Activated T-cell treated with anti-CD3 and anti-CD28 coated beads, Interleukin-2, amount 50 U/mL, for 24 hours (primary cell): ENCODE measurements at regions not wholly inside any gene's neighbourhood (a gene's known extent, or its start where the extent isn't known, plus 50 kb on each side); places are given as distances from the start of the nearest gene placed in this dataset.

Experiments
- DNase-seq: peaks from one replicate; pipeline ENCODE4 v3.0.0-alpha.2; 2020
- H3K27ac Mint-ChIP-seq: 2 replicates; pipeline ENCODE4 v1.8.0; 2020; ENCODE audit warnings: mild to moderate bottlenecking, mixed read lengths
- H3K27me3 Mint-ChIP-seq: 2 replicates; pipeline ENCODE4 v1.8.0; 2020; ENCODE audit warnings: mixed read lengths
- H3K36me3 Mint-ChIP-seq: 2 replicates; pipeline ENCODE4 v1.8.0; 2020; ENCODE audit warnings: low read depth, mixed read lengths
- H3K4me1 Mint-ChIP-seq: 2 replicates; pipeline ENCODE4 v1.8.0; 2020; ENCODE audit warnings: low read depth, mixed read lengths
- H3K4me3 Mint-ChIP-seq: 2 replicates; pipeline ENCODE4 v1.8.0; 2020; ENCODE audit warnings: mild to moderate bottlenecking, moderate library complexity, mixed read lengths
- H3K9me3 Mint-ChIP-seq: 2 replicates; pipeline ENCODE4 v1.8.0; 2020; ENCODE audit warnings: mixed read lengths

DNA sequence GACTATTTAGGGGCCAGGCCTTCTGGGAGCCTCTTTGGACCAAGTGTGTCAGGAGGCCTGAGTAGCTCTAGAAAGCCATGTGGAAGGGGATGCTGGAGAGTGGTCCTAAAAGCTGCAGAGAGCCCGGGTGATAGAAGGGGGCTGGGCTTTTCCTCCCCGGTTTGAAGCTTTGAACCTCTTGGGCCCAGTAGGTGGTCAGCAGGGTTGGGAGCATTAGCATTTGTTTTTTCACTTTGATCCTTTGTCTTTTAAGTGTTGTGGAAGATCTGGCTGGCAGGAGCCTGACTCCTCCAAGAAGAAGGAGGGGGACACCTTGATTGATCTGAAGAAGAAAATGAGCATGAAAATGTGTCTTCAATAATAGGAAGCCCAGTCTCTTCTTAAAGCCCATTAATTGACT is 596.6 kb downstream of the INSC start:
- Mint-ChIP-seq H3K4me3 (no peak overlapping the region), H3K4me1 (no peaks in the 10 kb centered on the region), H3K9me3 (no peaks in the 10 kb centered on the region), H3K27me3 (no peaks in the 10 kb centered on the region), H3K36me3 (no peaks in the 10 kb centered on the region), H3K27ac (no peak overlapping the region)
- DNase-seq = no peak

DNA sequence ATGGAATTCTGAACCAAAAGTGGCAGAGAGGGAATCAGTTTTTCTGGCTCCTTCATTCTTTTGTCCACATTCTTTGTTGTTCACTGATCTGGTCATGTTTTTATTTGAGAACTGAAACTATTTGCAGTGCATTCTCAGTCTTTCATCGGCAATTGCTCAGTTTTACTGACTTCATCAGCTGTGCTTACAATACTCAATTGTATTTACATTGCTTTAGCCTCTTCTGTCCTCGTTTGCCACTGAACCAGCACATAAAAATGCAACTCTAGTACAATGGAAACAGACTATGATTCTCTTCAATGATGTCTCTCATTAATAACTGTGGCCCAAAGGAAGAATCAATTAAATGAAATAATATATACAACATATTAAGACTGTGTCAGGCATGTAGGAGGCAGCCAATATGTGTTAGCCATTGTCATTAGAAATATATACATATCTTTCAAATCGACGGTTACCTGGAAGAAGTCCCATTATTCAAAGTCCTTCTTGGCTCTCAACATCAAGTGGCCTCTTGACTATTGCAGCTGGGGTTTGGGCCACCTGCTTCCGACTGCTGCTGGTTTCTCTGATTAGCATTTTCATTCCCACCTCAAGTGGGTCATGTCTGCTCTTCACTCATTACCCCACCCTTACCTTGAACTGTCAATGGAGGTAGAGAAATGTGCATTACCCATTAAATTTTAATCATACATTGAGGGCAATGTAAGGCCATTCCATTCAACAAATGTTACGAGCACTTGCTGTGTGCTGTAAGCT is 600.1 kb downstream of the INSC start:
- H3K9me3 Mint-ChIP-seq = no peaks in the 10 kb centered on the region
- no peak overlapping the region for H3K27ac Mint-ChIP-seq
- no peak overlapping the region for H3K4me3 Mint-ChIP-seq
- no peaks in the 10 kb centered on the region for H3K36me3 Mint-ChIP-seq
- H3K4me1 Mint-ChIP-seq = no peaks in the 10 kb centered on the region
- no peak for DNase-seq
- H3K27me3 Mint-ChIP-seq = no peaks in the 10 kb centered on the region

DNA sequence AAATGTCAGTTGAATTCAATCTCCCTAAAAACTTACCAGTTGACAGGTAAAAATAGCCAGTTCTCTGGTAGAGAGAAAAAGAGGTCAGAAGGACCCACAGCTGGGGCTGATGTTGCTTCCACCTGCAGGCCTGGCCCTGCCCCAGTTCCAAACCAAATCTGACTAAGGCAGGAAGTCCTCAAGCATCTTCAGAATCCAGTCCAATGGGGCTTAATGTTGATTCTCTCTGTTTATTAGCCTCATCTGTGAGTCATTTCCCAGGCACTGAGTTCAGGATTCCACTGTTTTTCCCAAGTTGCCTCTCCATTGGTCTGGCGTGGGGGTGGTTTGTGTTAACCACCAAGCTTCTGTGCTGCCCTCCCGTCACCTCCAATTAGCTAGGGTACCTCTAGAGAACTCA is 601.8 kb downstream of the INSC start:
- no peak for DNase-seq
- Mint-ChIP-seq H3K36me3 (no peaks in the 10 kb centered on the region), H3K9me3 (no peaks in the 10 kb centered on the region), H3K4me1 (no peaks in the 10 kb centered on the region), H3K4me3 (no peak overlapping the region), H3K27ac (no peak overlapping the region), H3K27me3 (no peaks in the 10 kb centered on the region)

DNA sequence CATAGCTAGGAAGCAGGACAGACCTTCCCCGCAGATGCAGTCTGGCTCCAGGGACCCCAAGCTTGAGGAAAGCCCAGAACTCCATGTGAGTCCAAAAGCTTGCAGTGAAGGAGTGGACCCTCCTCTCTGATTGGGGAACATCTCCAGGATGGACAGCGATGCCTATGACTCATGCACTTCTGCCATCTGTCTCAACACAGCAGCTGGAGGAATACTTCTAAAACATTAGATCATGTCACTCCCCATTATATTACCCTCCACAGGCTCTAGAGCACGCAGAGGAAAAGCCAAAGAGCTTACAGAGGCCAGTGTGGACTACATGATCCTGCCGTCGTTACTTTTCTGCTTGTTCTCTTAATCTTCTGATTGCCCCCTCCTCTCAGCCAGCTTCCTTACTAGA is 605.7 kb downstream of the INSC start:
- no peaks in the 10 kb centered on the region for H3K36me3 Mint-ChIP-seq
- no peak overlapping the region for H3K4me3 Mint-ChIP-seq
- H3K4me1 Mint-ChIP-seq = no peaks in the 10 kb centered on the region
- H3K9me3 Mint-ChIP-seq = peaks cover 2% of the 10 kb centered on the region
- no peak for DNase-seq
- H3K27me3 Mint-ChIP-seq = no peaks in the 10 kb centered on the region
- no peak overlapping the region for H3K27ac Mint-ChIP-seq

DNA sequence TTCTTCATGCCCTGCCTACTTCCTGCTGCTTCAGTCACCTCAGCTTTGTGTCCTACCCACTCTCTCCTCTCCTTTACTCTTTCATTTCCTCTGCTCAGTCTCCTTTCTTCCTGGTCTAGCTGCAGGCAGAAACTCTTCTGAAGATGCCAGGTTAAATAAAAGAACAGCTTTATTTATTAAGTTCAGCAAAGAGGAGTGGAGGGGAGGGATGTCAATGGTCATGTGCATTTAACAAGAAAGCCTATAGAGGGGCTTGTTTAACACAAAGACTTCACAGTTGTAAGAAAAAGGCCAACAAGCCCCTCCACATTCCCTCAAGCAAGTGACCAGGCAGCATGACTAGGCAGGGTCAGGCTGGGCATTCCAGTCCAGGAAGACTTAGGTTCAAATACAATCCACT is 609.2 kb downstream of the INSC start:
- peaks cover 2% of the 10 kb centered on the region for H3K9me3 Mint-ChIP-seq
- no peaks in the 10 kb centered on the region for H3K36me3 Mint-ChIP-seq
- no peaks in the 10 kb centered on the region for H3K27me3 Mint-ChIP-seq
- DNase-seq = no peak
- no peak overlapping the region for H3K4me3 Mint-ChIP-seq
- no peaks in the 10 kb centered on the region for H3K4me1 Mint-ChIP-seq
- H3K27ac Mint-ChIP-seq = no peak overlapping the region

DNA sequence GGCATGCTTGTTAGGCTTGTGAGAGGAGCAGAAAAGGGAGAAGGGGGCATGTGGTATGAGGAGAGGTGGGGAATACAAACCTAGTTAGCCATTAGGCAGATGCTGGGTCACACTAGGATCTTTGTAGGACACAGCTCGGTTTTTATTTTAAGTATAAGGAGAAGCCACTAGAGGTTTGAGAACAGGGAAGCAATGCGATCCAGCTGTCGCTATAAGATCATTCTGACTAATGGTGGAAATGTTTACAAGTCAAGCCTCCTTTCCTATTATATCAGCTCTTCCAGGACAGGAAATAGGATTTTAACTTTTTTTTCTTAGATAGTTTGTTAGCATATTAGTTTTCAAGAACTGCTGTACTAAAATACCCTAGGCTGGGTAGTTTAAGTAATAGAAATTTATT is 609.9 kb downstream of the INSC start:
- H3K36me3 Mint-ChIP-seq = no peaks in the 10 kb centered on the region
- no peak overlapping the region for H3K27ac Mint-ChIP-seq
- H3K4me1 Mint-ChIP-seq = no peaks in the 10 kb centered on the region
- H3K9me3 Mint-ChIP-seq = peaks cover 2% of the 10 kb centered on the region
- H3K27me3 Mint-ChIP-seq = no peaks in the 10 kb centered on the region
- DNase-seq = no peak
- no peak overlapping the region for H3K4me3 Mint-ChIP-seq

DNA sequence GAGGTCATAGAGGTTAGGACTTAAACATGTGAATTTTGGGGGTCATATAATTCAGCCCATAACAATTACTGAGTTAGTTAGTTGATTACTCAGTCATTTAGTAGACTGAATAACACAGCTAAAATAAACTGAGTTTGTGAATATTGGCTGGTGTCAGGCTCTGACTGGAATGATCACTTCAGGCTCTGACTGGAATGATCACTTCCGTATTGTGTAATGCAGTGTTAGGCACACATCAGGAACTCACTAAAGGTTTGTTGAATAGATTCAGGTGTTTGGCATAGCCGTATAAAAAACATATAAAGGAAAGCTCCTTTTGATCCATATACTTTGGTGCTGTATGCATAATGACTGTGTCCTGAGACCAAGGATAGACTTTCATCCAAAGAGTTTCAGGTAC is 610.5 kb downstream of the INSC start:
- Mint-ChIP-seq H3K36me3 (no peaks in the 10 kb centered on the region), H3K27me3 (no peaks in the 10 kb centered on the region), H3K27ac (no peak overlapping the region), H3K4me3 (no peak overlapping the region), H3K4me1 (no peaks in the 10 kb centered on the region), H3K9me3 (peaks cover 2% of the 10 kb centered on the region)
- no peak for DNase-seq

DNA sequence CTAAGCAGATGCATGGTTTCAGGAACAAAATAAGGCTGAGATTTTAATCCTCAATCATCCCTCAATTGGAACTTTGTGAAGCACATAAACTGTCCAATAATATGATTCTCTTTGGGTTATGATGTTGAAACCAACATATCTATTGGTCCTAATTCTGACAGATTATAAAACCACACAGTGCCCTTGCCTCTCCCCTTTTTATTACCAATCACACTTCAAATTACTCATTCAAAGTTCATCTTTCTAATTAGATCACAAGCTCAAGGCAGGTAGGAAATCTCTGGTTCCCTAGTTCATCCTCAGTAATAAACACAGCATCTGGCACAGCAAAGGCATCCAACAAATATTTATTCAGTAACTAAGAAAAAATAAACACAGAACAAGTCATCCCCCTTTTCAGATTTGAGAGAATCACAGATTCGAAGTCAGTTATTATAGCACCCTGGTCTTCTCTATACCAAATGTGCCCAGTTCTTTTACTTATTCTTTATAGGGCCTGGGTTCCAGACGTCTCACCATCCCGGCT is 611.6 kb downstream of the INSC start:
- no peaks in the 10 kb centered on the region for H3K27me3 Mint-ChIP-seq
- peaks cover 2% of the 10 kb centered on the region for H3K9me3 Mint-ChIP-seq
- no peaks in the 10 kb centered on the region for H3K36me3 Mint-ChIP-seq
- H3K4me3 Mint-ChIP-seq = no peak overlapping the region
- no peak overlapping the region for H3K27ac Mint-ChIP-seq
- no peaks in the 10 kb centered on the region for H3K4me1 Mint-ChIP-seq
- no peak for DNase-seq

DNA sequence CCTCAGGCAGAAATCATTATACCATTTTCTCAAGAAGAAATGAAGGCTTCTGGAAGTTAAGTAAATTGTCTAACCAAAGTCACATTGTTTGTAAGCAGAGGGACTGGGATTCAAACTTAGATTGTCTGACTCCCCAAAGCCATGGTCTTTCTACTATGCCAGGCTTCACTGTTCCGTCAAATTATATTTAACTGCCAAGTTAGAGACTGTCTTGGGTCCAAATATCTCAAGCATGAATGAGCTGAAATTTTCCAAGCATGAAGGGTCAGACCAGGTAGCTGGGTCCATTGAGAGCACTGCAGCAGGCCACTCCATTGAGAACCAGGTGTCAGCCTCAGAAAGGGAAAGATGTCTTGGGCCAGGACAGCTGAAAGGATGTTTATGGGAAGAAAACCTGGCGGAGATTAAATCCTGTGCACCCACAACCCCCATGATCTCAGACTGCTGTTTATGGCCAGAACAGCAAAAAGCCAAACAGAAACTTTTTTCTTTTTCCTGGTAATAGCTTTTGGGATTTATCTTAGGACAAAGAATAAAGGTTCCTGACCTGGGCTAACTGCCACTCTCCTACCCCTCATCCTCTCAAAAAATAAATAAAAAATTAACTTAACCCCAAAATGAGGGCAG is 612.3 kb downstream of the INSC start:
- no peak overlapping the region for H3K27ac Mint-ChIP-seq
- H3K4me1 Mint-ChIP-seq = no peaks in the 10 kb centered on the region
- H3K9me3 Mint-ChIP-seq = no peaks in the 10 kb centered on the region
- no peaks in the 10 kb centered on the region for H3K27me3 Mint-ChIP-seq
- DNase-seq = no peak
- no peak overlapping the region for H3K4me3 Mint-ChIP-seq
- no peaks in the 10 kb centered on the region for H3K36me3 Mint-ChIP-seq

DNA sequence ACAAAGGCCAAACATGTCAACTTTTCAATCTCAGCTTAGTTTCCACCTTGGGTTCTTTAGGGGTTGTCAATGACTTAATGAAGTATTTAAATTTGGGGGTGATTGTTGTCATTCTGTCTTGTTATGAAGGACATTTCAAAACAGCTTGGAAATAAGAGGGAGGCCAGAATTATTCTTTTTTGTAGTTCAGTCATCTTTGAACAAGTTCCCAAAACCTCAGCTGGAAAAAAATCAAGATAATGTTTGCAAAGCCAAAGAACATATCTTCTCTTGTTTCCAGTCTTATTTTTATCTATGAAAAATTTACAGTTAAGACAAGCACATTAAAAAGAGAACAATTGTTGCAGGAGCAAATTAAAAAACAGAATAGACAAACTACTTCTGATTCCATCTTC is 612.8 kb downstream of the INSC start:
- Mint-ChIP-seq H3K27ac (no peak overlapping the region), H3K9me3 (no peaks in the 10 kb centered on the region), H3K36me3 (no peaks in the 10 kb centered on the region), H3K4me1 (no peaks in the 10 kb centered on the region), H3K27me3 (no peaks in the 10 kb centered on the region), H3K4me3 (no peak overlapping the region)
- DNase-seq = no peak

DNA sequence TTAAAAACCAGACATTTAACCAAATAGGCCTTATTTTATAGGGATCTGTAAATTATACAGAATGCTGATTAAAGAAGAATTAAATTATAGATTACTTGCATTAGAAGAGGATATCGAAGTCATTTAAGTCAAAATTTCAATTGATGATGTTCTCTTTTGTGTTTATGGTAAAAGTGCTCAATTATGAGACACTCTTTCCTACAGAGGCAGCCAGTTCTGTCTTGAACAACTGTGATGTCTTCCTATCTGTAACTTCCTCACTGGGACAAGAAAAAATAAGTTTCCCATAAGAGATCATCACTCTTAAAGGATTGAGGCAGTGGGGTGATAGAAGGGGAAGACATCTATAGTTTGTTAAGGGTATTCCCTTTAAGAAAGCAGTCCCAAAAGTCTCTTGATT is 613.5 kb downstream of the INSC start:
- H3K27me3 Mint-ChIP-seq = peaks cover 2% of the 10 kb centered on the region

DNA sequence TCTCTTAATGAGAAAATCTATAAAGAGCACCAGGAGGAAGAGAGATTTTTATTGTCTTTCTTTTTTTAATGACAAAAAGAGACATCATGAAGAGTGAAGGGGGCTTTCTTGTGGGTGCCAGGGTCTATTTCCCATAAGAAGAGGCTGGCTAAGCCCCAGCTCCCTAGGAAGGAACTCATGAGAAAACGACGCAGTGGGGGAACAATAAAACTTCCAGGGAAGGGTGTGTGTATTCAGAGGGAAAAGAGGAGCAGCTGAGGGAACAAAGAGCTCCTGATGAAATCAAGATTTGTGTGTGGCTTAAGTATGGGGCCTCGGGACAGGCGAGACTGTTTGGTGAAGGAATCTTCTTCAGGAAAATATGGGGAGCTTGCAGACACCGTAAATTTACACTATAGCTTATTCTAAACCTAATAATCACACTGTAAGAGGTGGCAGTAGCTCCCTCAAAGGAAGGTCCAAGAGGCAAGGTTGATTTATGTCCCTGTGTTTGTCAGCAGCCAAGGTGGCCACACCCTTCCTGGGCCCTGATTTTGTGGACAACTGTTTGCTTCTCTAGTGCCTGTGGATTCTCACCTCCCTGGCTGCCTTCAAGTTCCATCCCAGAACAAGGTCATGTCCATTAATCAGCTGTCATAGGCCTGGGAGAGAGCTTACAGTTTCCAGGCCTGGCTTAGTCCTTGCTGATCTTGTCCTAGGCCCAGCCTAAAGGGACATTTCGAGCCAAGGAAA is 615.7 kb downstream of the INSC start:
- Mint-ChIP-seq H3K27ac (no peak overlapping the region), H3K9me3 (no peaks in the 10 kb centered on the region), H3K4me3 (no peak overlapping the region), H3K4me1 (no peaks in the 10 kb centered on the region), H3K36me3 (no peaks in the 10 kb centered on the region), H3K27me3 (peaks cover 2% of the 10 kb centered on the region)
- DNase-seq = no peak

More for the DNA sequence above, 613.5 kb downstream of the INSC start:
- Mint-ChIP-seq H3K27ac (no peak overlapping the region), H3K9me3 (no peaks in the 10 kb centered on the region), H3K36me3 (no peaks in the 10 kb centered on the region), H3K4me3 (no peak overlapping the region), H3K4me1 (no peaks in the 10 kb centered on the region)
- no peak for DNase-seq

DNA sequence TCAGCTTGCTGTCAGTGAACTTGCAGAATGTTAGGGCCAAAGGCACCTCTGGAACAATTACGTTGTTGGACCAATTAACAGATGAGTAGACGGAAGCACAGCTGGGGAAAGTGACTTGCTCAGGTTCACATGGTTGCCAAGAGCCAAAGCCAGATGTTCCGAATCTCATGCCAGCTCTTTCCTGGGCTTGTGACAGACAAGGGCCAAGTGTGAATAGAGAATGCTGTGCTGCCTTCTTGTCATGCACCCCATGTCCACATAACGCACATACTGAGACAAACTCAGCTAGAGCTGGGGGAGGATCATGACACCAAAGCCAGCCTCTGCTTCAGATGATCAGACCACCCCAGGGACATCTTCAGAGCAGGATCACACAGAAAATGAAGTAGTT is 616.3 kb downstream of the INSC start:
- Mint-ChIP-seq H3K4me1 (no peaks in the 10 kb centered on the region), H3K9me3 (no peaks in the 10 kb centered on the region), H3K27me3 (peaks cover 2% of the 10 kb centered on the region), H3K4me3 (no peak overlapping the region), H3K27ac (no peak overlapping the region), H3K36me3 (no peaks in the 10 kb centered on the region)
- no peak for DNase-seq

DNA sequence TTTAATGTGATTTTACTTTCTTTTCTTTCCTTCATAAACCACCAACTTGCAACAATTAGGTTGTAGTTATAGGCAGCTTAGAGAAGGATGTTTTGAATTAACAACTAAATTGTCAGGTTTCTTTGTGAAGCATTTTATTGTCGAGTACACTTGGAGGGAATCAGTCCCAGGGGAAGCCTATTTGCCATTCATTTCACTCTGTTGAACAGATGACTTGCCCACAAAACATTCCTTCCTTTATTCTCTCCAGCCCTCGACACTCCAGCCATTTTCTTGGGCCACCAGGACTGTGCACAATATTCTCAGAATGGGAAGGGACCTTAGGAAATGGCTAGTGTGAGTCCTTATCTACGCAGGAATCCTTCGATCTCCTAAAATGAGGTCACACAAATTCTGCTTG is 620.6 kb downstream of the SOX6 start:
- DNase-seq = no peak
- H3K4me1 Mint-ChIP-seq = no peaks in the 10 kb centered on the region
- H3K36me3 Mint-ChIP-seq = no peaks in the 10 kb centered on the region
- H3K4me3 Mint-ChIP-seq = no peak overlapping the region
- peaks cover 2% of the 10 kb centered on the region for H3K27me3 Mint-ChIP-seq
- no peaks in the 10 kb centered on the region for H3K9me3 Mint-ChIP-seq
- H3K27ac Mint-ChIP-seq = no peak overlapping the region

DNA sequence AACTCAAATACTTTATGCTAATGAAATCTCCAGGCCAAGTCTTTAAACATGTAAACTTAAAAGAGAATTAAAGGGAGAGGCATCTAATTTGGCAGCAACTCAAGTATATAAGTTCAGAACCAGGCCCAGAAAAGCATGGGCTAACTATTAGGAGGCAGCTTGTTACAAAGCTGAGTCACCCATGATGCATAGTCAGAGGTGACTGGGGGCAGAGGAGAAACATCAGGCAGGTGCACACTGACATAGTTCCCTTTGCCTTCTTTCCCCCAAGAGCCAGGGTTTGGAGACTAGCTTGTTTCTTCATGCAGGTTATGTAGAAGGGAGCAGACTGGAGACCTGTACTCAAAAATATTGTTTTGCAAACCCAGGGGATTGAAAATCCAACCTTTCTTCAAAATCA is 619.0 kb downstream of the SOX6 start:
- H3K36me3 Mint-ChIP-seq = no peaks in the 10 kb centered on the region
- no peak for DNase-seq
- H3K27ac Mint-ChIP-seq = no peak overlapping the region
- no peaks in the 10 kb centered on the region for H3K9me3 Mint-ChIP-seq
- H3K4me1 Mint-ChIP-seq = no peaks in the 10 kb centered on the region
- peaks cover 2% of the 10 kb centered on the region for H3K27me3 Mint-ChIP-seq
- no peak overlapping the region for H3K4me3 Mint-ChIP-seq
